NB4 (cell line): ENCODE measurements at regions not wholly inside any gene's neighbourhood (a gene's known extent, or its start where the extent isn't known, plus 50 kb on each side); places are given as distances from the start of the nearest gene placed in this dataset.

ENCODE experiments used
- DNase-seq: peaks from one replicate; pipeline ENCODE4 v3.0.0; 2010; ENCODE audit warnings: low read depth
- H3K4me3 ChIP-seq: one replicate; pipeline ENCODE4 v1.5.1; 2011; ENCODE audit warnings: mild to moderate bottlenecking, low read depth, low read length, moderate library complexity
- MYC ChIP-seq: IDR thresholded peaks from 2 replicates; pipeline ENCODE4 v1.6.1; 2011; ENCODE audit warnings: low read depth, low read length
- POLR2A ChIP-seq: IDR thresholded peaks from 2 replicates; pipeline ENCODE4 v1.6.1; 2011; ENCODE audit warnings: mild to moderate bottlenecking; ENCODE audit not compliant: insufficient read length; ENCODE audit errors: extremely low read depth
- TF ChIP-seq, protein P1 (sequence below): IDR thresholded peaks from one replicate; pipeline ENCODE4 v1.5.1; 2012; ENCODE audit warnings: low read depth, low read length
- TF ChIP-seq, protein P2 (sequence below): IDR thresholded peaks from 2 replicates; pipeline ENCODE4 v1.6.1; 2011; ENCODE audit warnings: low read depth, low read length

DNA sequence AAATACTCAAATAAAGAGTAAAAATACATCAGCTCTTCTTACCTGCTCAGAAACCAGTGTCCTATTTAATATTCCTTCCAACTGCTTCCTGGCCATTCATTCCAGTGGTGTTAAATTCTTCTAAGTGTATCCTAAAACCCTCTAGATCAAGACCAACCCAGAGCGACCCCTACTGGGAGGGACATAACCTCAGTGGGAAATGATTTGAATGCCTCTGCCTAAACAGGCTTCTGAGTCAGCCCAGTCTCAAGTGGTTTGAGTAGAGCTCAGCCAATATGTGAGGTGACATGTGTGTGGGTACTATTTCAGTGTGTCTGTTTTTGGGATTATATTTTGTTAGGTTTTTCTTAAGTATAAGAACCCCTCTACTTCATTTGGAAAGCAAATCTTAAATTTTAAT, 133.6 kb upstream of the ARHGEF9 start:
- no peak overlapping the region for H3K4me3 ChIP-seq
- peak; percentile 15 for DNase-seq
- TF ChIP-seq, protein P1, sequence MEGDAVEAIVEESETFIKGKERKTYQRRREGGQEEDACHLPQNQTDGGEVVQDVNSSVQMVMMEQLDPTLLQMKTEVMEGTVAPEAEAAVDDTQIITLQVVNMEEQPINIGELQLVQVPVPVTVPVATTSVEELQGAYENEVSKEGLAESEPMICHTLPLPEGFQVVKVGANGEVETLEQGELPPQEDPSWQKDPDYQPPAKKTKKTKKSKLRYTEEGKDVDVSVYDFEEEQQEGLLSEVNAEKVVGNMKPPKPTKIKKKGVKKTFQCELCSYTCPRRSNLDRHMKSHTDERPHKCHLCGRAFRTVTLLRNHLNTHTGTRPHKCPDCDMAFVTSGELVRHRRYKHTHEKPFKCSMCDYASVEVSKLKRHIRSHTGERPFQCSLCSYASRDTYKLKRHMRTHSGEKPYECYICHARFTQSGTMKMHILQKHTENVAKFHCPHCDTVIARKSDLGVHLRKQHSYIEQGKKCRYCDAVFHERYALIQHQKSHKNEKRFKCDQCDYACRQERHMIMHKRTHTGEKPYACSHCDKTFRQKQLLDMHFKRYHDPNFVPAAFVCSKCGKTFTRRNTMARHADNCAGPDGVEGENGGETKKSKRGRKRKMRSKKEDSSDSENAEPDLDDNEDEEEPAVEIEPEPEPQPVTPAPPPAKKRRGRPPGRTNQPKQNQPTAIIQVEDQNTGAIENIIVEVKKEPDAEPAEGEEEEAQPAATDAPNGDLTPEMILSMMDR: peak; percentile 10
- TF ChIP-seq, protein P2, sequence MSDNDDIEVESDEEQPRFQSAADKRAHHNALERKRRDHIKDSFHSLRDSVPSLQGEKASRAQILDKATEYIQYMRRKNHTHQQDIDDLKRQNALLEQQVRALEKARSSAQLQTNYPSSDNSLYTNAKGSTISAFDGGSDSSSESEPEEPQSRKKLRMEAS: no peak
- no peak for TF ChIP-seq POLR2A

DNA sequence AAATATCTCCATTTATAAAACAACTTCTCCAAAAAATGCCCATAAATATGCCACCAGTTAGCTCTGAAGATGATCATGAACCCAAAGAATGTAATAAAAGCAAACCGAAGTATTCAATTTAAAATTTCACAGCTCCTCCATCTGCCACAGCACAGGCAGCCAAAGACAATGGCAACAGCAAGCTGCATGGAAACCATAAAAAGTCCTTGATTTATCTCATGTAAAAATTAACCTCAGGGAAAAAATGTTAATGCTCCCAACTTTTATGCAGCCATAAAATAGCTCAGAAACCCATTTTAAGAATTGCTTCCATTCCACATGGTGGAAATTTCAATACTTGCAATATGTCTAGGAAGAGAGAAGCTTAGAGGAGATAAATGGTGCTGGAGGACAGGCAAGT, 132.3 kb upstream of the ARHGEF9 start:
- no peak overlapping the region for H3K4me3 ChIP-seq
- no peak for DNase-seq
- TF ChIP-seq, protein P2: no peak
- TF ChIP-seq, protein P1: no peak
- TF ChIP-seq MYC (no peak), POLR2A (no peak)

DNA sequence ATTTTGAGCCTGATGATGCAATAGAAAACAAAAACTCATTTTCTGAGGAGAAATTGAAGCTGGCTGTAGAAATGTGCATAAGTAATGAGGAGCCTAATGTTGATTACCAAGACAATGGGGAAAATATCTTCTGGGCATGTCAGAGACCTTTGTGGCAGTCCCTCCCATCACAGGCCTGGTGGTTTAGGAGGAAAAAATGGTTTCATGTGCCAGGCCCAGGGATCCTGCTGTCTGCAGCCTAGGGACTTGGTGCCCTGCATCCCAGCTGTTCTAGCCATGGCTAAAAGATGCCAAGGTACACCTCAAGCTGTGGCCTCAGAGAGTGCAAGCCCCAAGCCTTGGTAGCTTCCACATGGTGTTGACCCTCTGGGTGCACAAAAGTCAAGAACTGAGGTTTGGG, 128.7 kb upstream of the ARHGEF9 start:
- DNase-seq: no peak
- TF ChIP-seq, protein P1: no peak
- TF ChIP-seq, protein P2: no peak
- TF ChIP-seq POLR2A (no peak), MYC (no peak)
- no peak overlapping the region for H3K4me3 ChIP-seq

DNA sequence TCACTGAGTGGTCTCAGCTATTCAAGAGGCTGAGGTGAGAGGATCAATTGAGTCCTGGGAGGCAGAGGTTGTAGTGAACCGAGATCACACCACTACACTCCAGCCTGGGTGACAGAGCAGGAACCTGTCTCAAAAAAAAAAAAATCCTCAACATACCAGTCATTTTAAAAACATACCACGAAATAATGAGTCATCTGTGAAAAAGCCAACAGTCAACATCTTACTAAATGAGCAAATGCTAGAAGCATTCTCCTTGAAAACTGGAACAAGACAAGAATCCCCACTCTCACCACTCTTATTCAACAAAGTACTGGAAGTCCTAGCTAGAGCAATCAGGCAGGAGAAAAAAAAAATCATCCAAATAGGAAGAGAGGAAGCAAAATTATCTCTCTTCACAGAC, 104.0 kb upstream of the ARHGEF9 start:
- H3K4me3 ChIP-seq: no peak overlapping the region
- no peak for DNase-seq
- TF ChIP-seq POLR2A: no peak
- TF ChIP-seq, protein P2: no peak
- TF ChIP-seq, protein P1: no peak
- TF ChIP-seq MYC: no peak

DNA sequence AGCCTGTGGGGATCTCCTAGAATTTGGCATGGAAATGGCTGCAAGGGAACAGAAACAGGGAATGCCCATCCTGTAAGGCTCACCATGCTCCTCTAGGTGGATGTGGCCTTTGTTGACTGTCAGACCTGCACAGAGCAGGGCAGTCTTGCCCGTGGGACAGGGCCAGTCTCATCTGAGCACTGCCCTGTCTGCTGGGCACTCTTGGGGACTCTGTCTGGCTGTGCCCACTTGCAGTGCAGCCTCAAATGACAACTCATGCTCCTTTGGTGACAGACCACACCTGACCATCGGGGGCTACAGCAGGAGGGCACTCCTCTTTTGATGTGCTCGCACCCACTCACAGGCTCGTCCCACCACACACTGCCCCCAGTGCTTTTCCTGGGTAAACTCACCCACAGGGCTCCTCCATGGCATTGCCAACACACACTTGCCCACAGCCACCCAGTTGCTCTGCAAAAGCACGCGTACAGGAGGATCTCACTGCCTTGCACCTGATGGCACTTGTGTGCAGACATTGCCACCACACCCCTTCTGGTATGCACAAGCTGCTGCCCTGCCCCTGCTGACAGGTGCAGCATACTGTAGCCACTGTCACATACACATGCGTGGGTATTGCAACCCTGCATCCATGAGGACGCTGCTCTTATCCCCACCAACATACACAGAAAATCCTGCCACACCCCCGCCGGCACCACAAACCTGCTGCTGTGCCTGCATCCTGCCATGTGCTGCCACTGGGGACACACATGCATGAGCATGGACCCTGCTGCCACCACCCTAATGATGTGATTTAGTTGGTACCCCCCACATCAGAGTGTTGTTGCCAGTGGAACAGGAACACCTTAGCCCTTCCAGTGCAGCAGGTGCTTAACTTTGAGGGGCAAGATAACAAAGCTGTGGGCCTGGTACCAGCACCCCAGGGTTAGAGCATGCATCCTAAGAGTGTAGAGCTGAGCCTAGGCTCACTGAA, 100.1 kb upstream of the ARHGEF9 start:
- no peak for DNase-seq
- TF ChIP-seq MYC (no peak), POLR2A (no peak)
- TF ChIP-seq, protein P2: no peak
- TF ChIP-seq, protein P1: no peak
- no peak overlapping the region for H3K4me3 ChIP-seq
